Pancreas (tissue), 10 donors: ENCODE measurements at regions not wholly inside any gene's neighbourhood (a gene's known extent, or its start where the extent isn't known, plus 50 kb on each side); places are given as distances from the start of the nearest gene placed in this dataset.
"Not testable (repeated sequence)": the region's sequence is repeated elsewhere in the genome, so short reads cannot be mapped to it uniquely, and the experiment has no call there.

Source experiments
- ATAC-seq, 4 donors: fragments of 200-7000 bp; cut with Tn5 transposase; one replicate each; pipeline versions ENCODE4 v1.8.0 to v1.9.1; 2020; ENCODE audit warnings: mild to moderate bottlenecking in 4 of 4, moderate library complexity in 4 of 4
- DNase-seq, 6 donors: peaks; one replicate each; pipeline ENCODE4 v3.0.0-alpha.2; 2020
- FAIRE-seq: peaks from 2 replicates; lab custom pipeline; 2012; peaks lifted over from hg19 to GRCh38; lab: Jason Lieb, UNC
- H3K27ac ChIP-seq, 4 donors: fragments of 200-600 bp; sonication (generic); 1 replicate in 3 of 4; 2 replicates in 1 of 4; pipeline versions ENCODE4 v1.5.0 to v1.8.0; 2020
- H3K27me3 ChIP-seq, 4 donors: fragments of 200-600 bp; one replicate each; pipeline ENCODE4 v1.8.0; 2021
- H3K36me3 ChIP-seq, 3 donors: fragments of 200-600 bp; sonication (generic) in 1 of 3; one replicate each; pipeline versions ENCODE4 v1.5.0 to v1.8.0; 2020 to 2021
- H3K4me1 ChIP-seq, 3 donors: fragments of 200-600 bp; one replicate each; pipeline ENCODE4 v1.8.0; 2021
- H3K4me3 ChIP-seq, 4 donors: fragments of 200-600 bp; sonication (generic) in 2 of 4; one replicate each; pipeline versions ENCODE4 v1.5.0 to v1.8.0; 2020 to 2021
- H3K9me3 ChIP-seq, 4 donors: fragments of 200-600 bp; one replicate each; pipeline ENCODE4 v1.8.0; 2021
- WGBS, 2 donors: extraction: QIAGEN DNeasy Blood & Tissue Kit; methylation state at CpG; one replicate each; pipeline ENCODE4 v1.1.7; 2013; 5-methylcytosine and 5-hydroxymethylcytosine counted together
- intact Hi-C, 3 donors: fragments of 100-400 bp; cut with DNase I; formaldehyde crosslinking; loops; one replicate each; pipeline versions ENCODE4 v1.11.1 to v1.14.2; 2022
- TF ChIP-seq, protein P1 (sequence below), 4 donors: fragments of 200-600 bp; sonication (generic) in 3 of 4; IDR thresholded peaks; one replicate each; pipeline versions ENCODE4 v1.5.0 to v1.8.0; 2021; ENCODE audit warnings: antibody characterized with exemption in 4 of 4
- donor health status: healthy with polysubstance abuse.
- donor health status: DM: no; HTN: no; CAD: no; lungs with moderate emphysema.
- donor health status: DM: no; HTN: no; CAD: no.
- donor health status: control.
- donor health status: control.
- donor health status: Bipolar disorder and iron deficiency.
- donor health status: DM: yes; HTN: yes; CAD: no.
- donor health status: DM: no; HTN: no; CAD: no.
- donor health status: DM: no; HTN: no; CAD: no.
- donor health status: DM: yes; HTN: yes; CAD: no.

DNA sequence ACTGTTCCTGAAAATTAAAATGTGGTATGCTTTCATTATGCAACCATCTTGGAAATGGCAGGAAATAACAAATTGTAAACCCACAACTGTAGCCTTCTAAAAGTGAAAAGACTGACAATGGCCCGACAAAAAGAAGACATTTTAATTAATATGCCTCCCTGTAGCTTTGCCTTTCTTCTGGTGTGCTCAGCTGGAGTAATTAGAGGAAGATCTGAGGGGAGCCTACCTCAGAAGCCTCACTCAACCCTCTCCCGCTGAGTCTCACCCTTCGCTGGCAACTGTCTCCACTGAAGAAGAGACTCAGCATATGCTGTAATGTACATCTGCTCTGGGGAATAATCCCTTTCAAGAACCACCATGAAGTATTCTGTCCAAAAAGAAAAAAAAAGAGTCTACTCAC, 104.7 kb upstream of the SETMAR start:
- 83 to 94% methylated on average over 3 of the region's 3 CpGs for WGBS, 2 donors
- FAIRE-seq (no peak), DNase-seq (no peak), ATAC-seq (no peak)
- Histone ChIP-seq H3K9me3 (no peaks in the 10 kb centered on the region), H3K27ac (no peak overlapping the region), H3K36me3 (no peaks in the 10 kb centered on the region), H3K27me3 (no peaks in the 10 kb centered on the region), H3K4me3 (no peak overlapping the region), H3K4me1 (no peaks in the 10 kb centered on the region)
- TF ChIP-seq, protein P1, sequence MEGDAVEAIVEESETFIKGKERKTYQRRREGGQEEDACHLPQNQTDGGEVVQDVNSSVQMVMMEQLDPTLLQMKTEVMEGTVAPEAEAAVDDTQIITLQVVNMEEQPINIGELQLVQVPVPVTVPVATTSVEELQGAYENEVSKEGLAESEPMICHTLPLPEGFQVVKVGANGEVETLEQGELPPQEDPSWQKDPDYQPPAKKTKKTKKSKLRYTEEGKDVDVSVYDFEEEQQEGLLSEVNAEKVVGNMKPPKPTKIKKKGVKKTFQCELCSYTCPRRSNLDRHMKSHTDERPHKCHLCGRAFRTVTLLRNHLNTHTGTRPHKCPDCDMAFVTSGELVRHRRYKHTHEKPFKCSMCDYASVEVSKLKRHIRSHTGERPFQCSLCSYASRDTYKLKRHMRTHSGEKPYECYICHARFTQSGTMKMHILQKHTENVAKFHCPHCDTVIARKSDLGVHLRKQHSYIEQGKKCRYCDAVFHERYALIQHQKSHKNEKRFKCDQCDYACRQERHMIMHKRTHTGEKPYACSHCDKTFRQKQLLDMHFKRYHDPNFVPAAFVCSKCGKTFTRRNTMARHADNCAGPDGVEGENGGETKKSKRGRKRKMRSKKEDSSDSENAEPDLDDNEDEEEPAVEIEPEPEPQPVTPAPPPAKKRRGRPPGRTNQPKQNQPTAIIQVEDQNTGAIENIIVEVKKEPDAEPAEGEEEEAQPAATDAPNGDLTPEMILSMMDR (IDR thresholded peaks at IDR 0.05) = no peak
- intact Hi-C loops = no loop called here

DNA sequence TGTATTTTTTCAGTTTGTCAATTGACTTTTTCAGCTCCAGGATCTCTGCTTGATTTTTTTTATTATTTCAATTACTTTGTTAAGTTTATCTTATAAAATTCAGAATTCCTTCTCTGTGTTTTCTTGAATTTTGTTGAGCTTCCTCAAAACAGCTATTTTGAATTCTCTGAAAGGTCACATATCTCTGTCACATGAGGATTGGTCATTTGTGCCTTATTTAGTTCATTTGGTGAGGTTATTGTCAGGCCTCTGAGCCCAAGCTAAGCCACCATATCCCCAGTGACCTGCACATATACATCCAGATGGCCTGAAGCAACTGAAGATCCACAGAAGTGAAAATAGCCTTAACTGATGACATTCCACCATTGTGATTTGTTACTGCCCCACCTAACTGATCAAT, 98.4 kb upstream of the SETMAR start:
- H3K36me3 ChIP-seq, DNase-seq, ATAC-seq, intact Hi-C loops, H3K4me3 ChIP-seq, H3K4me1 ChIP-seq, H3K27ac ChIP-seq, H3K9me3 ChIP-seq, H3K27me3 ChIP-seq, FAIRE-seq: not testable (repeated sequence)

DNA sequence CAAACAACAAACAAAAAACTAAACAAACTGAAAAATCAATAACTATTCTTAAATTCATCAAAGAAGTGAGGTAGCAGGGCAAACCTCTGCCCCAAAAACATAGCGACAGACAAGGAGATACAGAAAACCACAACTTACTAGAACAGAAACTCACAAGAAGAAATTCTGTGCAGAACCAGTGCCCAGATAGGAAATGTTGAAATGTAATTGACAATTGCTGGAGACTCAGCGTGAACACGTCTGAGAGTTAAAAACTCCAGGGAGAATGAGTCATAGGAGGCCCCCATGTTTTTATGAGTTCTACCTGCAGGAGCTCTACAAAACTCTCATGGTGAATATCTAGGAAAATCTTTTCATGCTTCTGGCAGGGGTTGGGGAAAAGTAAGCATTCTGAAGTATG, 95.5 kb upstream of the SETMAR start:
- no peak overlapping the region for H3K4me3 ChIP-seq
- no peaks in the 10 kb centered on the region for H3K9me3 ChIP-seq
- no peak for ATAC-seq
- no peak overlapping the region for H3K27ac ChIP-seq
- FAIRE-seq = no peak
- no peaks in the 10 kb centered on the region for H3K36me3 ChIP-seq
- DNase-seq = no peak
- WGBS, 2 donors = 24 to 28% methylated on average over 3 of the region's 3 CpGs
- TF ChIP-seq, protein P1 (IDR thresholded peaks at IDR 0.05) = no peak
- H3K27me3 ChIP-seq = no peaks in the 10 kb centered on the region
- intact Hi-C loops = no loop called here
- no peaks in the 10 kb centered on the region for H3K4me1 ChIP-seq

DNA sequence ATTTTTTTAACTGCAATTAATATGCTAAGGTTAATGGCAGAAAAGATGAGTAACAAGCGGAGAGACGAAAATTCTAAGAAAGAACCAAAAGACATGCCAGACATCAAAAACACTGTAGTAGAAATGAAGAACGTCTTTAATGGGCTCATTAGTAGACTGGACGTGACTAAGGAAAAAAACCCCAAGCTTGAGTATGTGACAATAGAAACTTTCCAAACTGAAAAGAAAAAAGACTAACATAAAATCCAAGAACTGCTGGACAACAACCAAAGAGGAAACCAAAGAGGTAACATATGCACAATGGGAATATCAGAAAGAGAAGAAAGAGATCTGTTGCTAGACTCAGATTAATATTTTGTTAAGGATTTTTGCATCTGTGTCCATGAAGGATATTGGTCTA, 94.6 kb upstream of the SETMAR start:
- no peak for ATAC-seq
- no peak overlapping the region for H3K4me3 ChIP-seq

DNA sequence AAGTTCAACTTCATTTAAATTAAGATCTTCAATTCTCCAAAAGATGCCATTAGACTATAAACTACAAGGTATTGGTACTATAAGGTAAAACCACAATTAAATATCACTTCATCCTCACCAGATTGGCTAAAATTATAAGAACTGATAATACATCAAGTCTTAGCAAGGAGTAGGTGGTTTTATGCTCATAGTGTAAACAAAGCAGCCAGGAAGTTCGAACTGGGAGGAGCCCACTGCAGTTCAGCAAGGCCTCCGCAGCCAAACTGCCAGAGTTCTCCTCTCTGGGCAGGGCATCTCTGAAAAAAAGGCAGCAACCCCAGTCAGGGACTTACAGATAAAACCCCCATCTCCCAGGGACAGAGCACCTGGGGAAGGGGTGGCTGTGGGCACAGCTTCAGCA, 91.6 kb upstream of the SETMAR start:
- WGBS, 2 donors = 56 to 60% methylated on average over 2 of the region's 2 CpGs
- H3K4me1 ChIP-seq = no peaks in the 10 kb centered on the region
- no peaks in the 10 kb centered on the region for H3K9me3 ChIP-seq
- intact Hi-C loops = no loop called here
- FAIRE-seq (no peak), ATAC-seq (no peak), DNase-seq (no peak)
- no peak overlapping the region for H3K4me3 ChIP-seq
- no peaks in the 10 kb centered on the region for H3K36me3 ChIP-seq
- TF ChIP-seq, protein P1 (IDR thresholded peaks at IDR 0.05) = no peak
- no peak overlapping the region for H3K27ac ChIP-seq
- no peaks in the 10 kb centered on the region for H3K27me3 ChIP-seq

More for the DNA sequence above, 94.6 kb upstream of the SETMAR start:
- H3K27ac ChIP-seq = no peak overlapping the region
- no peaks in the 10 kb centered on the region for H3K27me3 ChIP-seq
- no peaks in the 10 kb centered on the region for H3K36me3 ChIP-seq
- FAIRE-seq (no peak), DNase-seq (no peak)
- no peaks in the 10 kb centered on the region for H3K4me1 ChIP-seq
- intact Hi-C loops = no loop called here
- TF ChIP-seq, protein P1 (IDR thresholded peaks at IDR 0.05) = no peak
- H3K9me3 ChIP-seq = no peaks in the 10 kb centered on the region
- 74 to 84% methylated on average over 4 of the region's 4 CpGs for WGBS, 2 donors

DNA sequence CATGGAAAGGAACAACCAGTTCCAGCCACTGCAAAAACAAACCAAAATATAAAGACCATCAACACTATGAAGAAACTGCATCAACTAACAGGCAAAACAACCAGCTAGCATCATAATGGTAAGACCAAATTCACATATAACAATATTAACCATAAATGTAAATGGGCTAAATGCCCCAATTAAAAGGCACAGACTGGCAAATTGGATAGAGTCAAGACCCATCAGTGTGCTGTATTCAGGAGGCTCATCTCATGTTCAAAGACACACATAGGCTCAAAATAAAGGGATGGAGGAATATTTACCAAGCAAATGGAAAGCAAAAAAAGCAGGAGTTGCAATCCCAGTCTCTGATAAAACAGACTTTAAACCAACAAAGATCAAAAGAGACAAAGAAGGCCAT, 89.7 kb upstream of the SETMAR start:
- H3K4me1 ChIP-seq, ATAC-seq, intact Hi-C loops, FAIRE-seq, H3K27me3 ChIP-seq, DNase-seq, H3K36me3 ChIP-seq, H3K27ac ChIP-seq, H3K9me3 ChIP-seq, H3K4me3 ChIP-seq: not testable (repeated sequence)

DNA sequence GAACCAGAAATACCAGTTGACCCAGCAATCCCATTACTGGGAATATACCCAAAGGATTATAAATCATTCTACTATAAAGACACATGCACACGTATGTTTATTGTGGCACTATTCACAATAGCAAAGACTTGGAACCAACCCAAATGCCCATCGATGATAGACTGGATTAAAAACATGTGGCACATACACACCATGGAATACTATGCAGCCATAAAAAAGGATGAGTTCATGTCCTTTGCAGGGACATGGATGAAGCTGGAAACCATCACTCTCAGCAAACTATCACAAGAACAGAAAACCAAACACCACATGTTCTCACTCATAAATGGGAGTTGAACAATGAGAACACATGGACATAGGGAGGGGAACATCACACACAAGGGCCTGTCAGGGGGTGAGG, 86.2 kb upstream of the SETMAR start:
- intact Hi-C loops, DNase-seq, H3K4me3 ChIP-seq, ATAC-seq, H3K36me3 ChIP-seq, H3K27ac ChIP-seq, H3K4me1 ChIP-seq, FAIRE-seq, H3K9me3 ChIP-seq, H3K27me3 ChIP-seq: not testable (repeated sequence)
- WGBS, 2 donors = 78 to 79% methylated on average over 2 of the region's 2 CpGs
